ENCODE measurements at regions not wholly inside any gene's neighbourhood (a gene's known extent, or its start where the extent isn't known, plus 50 kb on each side); places are given as distances from the start of the nearest gene placed in this dataset.

- peaks cover 43% of the 10 kb centered on the region for H3K27me3 Mint-ChIP-seq
- H3K4me1 Mint-ChIP-seq, result peaks cover 2% of the 10 kb centered on the region
- H3K4me3 Mint-ChIP-seq, result no peak overlapping the region
- H3K36me3 Mint-ChIP-seq (ENCODE audit: low read depth), result peaks cover 2% of the 10 kb centered on the region
- intact Hi-C loops (cut with micrococcal nuclease), result no loop called here
- DNase-seq, result no peak
- no peak overlapping the region for H3K27ac Mint-ChIP-seq
- peaks cover 3% of the 10 kb centered on the region for H3K9me3 Mint-ChIP-seq
These were observed 103.5 kb upstream of the RCN1 start for GRCh38 chr11:31987118-31988005.

- DNase-seq, result no peak
- Mint-ChIP-seq H3K4me3 (no peak overlapping the region), H3K9me3 (peaks cover 3% of the 10 kb centered on the region), H3K27me3 (peaks cover 43% of the 10 kb centered on the region), H3K36me3 (ENCODE audit: low read depth) (peaks cover 2% of the 10 kb centered on the region), H3K4me1 (peaks cover 2% of the 10 kb centered on the region), H3K27ac (no peak overlapping the region)
- intact Hi-C loops (cut with micrococcal nuclease), result no loop called here
These were observed 104.5 kb upstream of the RCN1 start for GRCh38 chr11:31986201-31986889.

- Mint-ChIP-seq H3K27me3 (peaks cover 29% of the 10 kb centered on the region), H3K36me3 (ENCODE audit: low read depth) (no peaks in the 10 kb centered on the region), H3K4me1 (no peaks in the 10 kb centered on the region), H3K27ac (no peak overlapping the region), H3K9me3 (peaks cover 3% of the 10 kb centered on the region), H3K4me3 (no peak overlapping the region)
- intact Hi-C loops (cut with micrococcal nuclease), result no loop called here
- no peak for DNase-seq
These were observed 109.4 kb upstream of the RCN1 start for GRCh38 chr11:31981457-31981856.

- DNase-seq, result no peak
- Mint-ChIP-seq H3K36me3 (ENCODE audit: low read depth) (no peaks in the 10 kb centered on the region), H3K4me3 (no peak overlapping the region), H3K27me3 (peaks cover 28% of the 10 kb centered on the region), H3K4me1 (no peaks in the 10 kb centered on the region), H3K9me3 (no peaks in the 10 kb centered on the region), H3K27ac (no peak overlapping the region)
- intact Hi-C loops (cut with micrococcal nuclease), result no loop called here
These were observed 113.5 kb upstream of the RCN1 start for GRCh38 chr11:31977343-31977742.

- intact Hi-C loops (cut with micrococcal nuclease), result no loop called here
- peaks cover 23% of the 10 kb centered on the region for H3K27me3 Mint-ChIP-seq
- H3K27ac Mint-ChIP-seq, result no peak overlapping the region
These were observed 116.3 kb upstream of the RCN1 start for GRCh38 chr11:31974366-31975136.

GRCh38 chr11:31973172-31973571 is 117.7 kb upstream of the RCN1 start:
- DNase-seq, result no peak
- Mint-ChIP-seq H3K4me3 (no peak overlapping the region), H3K27me3 (peaks cover 20% of the 10 kb centered on the region), H3K9me3 (no peaks in the 10 kb centered on the region), H3K4me1 (no peaks in the 10 kb centered on the region), H3K27ac (no peak overlapping the region), H3K36me3 (ENCODE audit: low read depth) (no peaks in the 10 kb centered on the region)
- intact Hi-C loops (cut with micrococcal nuclease), result no loop called here

More at GRCh38 chr11:31974366-31975136, 116.3 kb upstream of the RCN1 start:
- Mint-ChIP-seq H3K36me3 (ENCODE audit: low read depth) (no peaks in the 10 kb centered on the region), H3K4me3 (no peak overlapping the region), H3K9me3 (no peaks in the 10 kb centered on the region), H3K4me1 (no peaks in the 10 kb centered on the region)
- DNase-seq, result no peak

GRCh38 chr11:31972623-31973022 is 118.3 kb upstream of the RCN1 start:
- H3K27ac Mint-ChIP-seq, result no peak overlapping the region
- H3K27me3 Mint-ChIP-seq, result peaks cover 16% of the 10 kb centered on the region
- intact Hi-C loops (cut with micrococcal nuclease), result no loop called here
- no peaks in the 10 kb centered on the region for H3K4me1 Mint-ChIP-seq
- H3K36me3 Mint-ChIP-seq (ENCODE audit: low read depth), result no peaks in the 10 kb centered on the region
- no peaks in the 10 kb centered on the region for H3K9me3 Mint-ChIP-seq
- H3K4me3 Mint-ChIP-seq, result no peak overlapping the region
- no peak for DNase-seq

GRCh38 chr11:31969359-31969702 is 121.5 kb upstream of the RCN1 start:
- Mint-ChIP-seq H3K27me3 (peaks cover 4% of the 10 kb centered on the region), H3K36me3 (ENCODE audit: low read depth) (no peaks in the 10 kb centered on the region), H3K9me3 (no peaks in the 10 kb centered on the region), H3K27ac (no peak overlapping the region), H3K4me3 (no peak overlapping the region), H3K4me1 (no peaks in the 10 kb centered on the region)
- DNase-seq, result no peak
- intact Hi-C loops (cut with micrococcal nuclease), result no loop called here

- no peaks in the 10 kb centered on the region for H3K4me1 Mint-ChIP-seq
- H3K36me3 Mint-ChIP-seq (ENCODE audit: low read depth), result no peaks in the 10 kb centered on the region
- peaks cover 4% of the 10 kb centered on the region for H3K27me3 Mint-ChIP-seq
- no peak overlapping the region for H3K27ac Mint-ChIP-seq
- intact Hi-C loops (cut with micrococcal nuclease), result no loop called here
- DNase-seq, result no peak
- no peak overlapping the region for H3K4me3 Mint-ChIP-seq
- no peaks in the 10 kb centered on the region for H3K9me3 Mint-ChIP-seq
These were observed 122.2 kb upstream of the RCN1 start for GRCh38 chr11:31968461-31969358.

GRCh38 chr11:31967404-31968130 is 123.3 kb upstream of the RCN1 start:
- DNase-seq, result no peak
- Mint-ChIP-seq H3K27ac (no peak overlapping the region), H3K9me3 (no peaks in the 10 kb centered on the region), H3K4me1 (no peaks in the 10 kb centered on the region), H3K36me3 (ENCODE audit: low read depth) (no peaks in the 10 kb centered on the region), H3K27me3 (peaks cover 4% of the 10 kb centered on the region), H3K4me3 (no peak overlapping the region)
- intact Hi-C loops (cut with micrococcal nuclease), result no loop called here

- Mint-ChIP-seq H3K36me3 (ENCODE audit: low read depth) (no peaks in the 10 kb centered on the region), H3K27ac (no peak overlapping the region), H3K9me3 (no peaks in the 10 kb centered on the region), H3K4me1 (no peaks in the 10 kb centered on the region), H3K27me3 (peaks cover 4% of the 10 kb centered on the region), H3K4me3 (no peak overlapping the region)
- DNase-seq, result no peak
- intact Hi-C loops (cut with micrococcal nuclease), result no loop called here
These were observed 124.0 kb upstream of the RCN1 start for GRCh38 chr11:31966846-31967245.

GRCh38 chr11:31964181-31964580 is 126.7 kb upstream of the RCN1 start:
- DNase-seq, result no peak
- H3K27ac Mint-ChIP-seq, result no peak overlapping the region
- peaks cover 3% of the 10 kb centered on the region for H3K27me3 Mint-ChIP-seq
- H3K9me3 Mint-ChIP-seq, result no peaks in the 10 kb centered on the region
- no peak overlapping the region for H3K4me3 Mint-ChIP-seq
- intact Hi-C loops (cut with micrococcal nuclease), result no loop called here
- H3K4me1 Mint-ChIP-seq, result no peaks in the 10 kb centered on the region
- H3K36me3 Mint-ChIP-seq (ENCODE audit: low read depth), result no peaks in the 10 kb centered on the region

- DNase-seq, result no peak
- Mint-ChIP-seq H3K9me3 (no peaks in the 10 kb centered on the region), H3K4me3 (no peak overlapping the region), H3K36me3 (ENCODE audit: low read depth) (no peaks in the 10 kb centered on the region), H3K27me3 (peaks cover 3% of the 10 kb centered on the region), H3K27ac (no peak overlapping the region), H3K4me1 (peaks cover 5% of the 10 kb centered on the region)
- intact Hi-C loops (cut with micrococcal nuclease), result no loop called here
These were observed 130.7 kb upstream of the RCN1 start for GRCh38 chr11:31960126-31960525.

Measured in activated CD4-positive, alpha-beta T cell treated with anti-CD3 and anti-CD28 coated beads, Interleukin-2, amount 10 ng/mL, durations not matched to agents 24 days and 14 days (primary cell).